Sigmoid colon (tissue), 6 donors: ENCODE measurements at regions not wholly inside any gene's neighbourhood (a gene's known extent, or its start where the extent isn't known, plus 50 kb on each side); places are given as distances from the start of the nearest gene placed in this dataset.

Experiments
- DNase-seq: peaks from one replicate; pipeline ENCODE4 v3.0.0-alpha.2; 2019
- H3K27ac ChIP-seq, 4 donors: fragments of 200-600 bp; sonication (generic); one replicate each; pipeline ENCODE4 v1.5.1; 2016 to 2019; ENCODE audit warnings: mild to moderate bottlenecking in 1 of 4
- H3K27me3 ChIP-seq, 3 donors: fragments of 200-600 bp; sonication (generic); one replicate each; pipeline ENCODE4 v1.5.1; 2019; ENCODE audit warnings: mild to moderate bottlenecking in 1 of 3
- H3K36me3 ChIP-seq, 4 donors: fragments of 200-600 bp; sonication (generic); one replicate each; pipeline ENCODE4 v1.5.1; 2016 to 2019
- H3K4me1 ChIP-seq, 4 donors: fragments of 200-600 bp; sonication (generic); one replicate each; pipeline ENCODE4 v1.5.1; 2017 to 2019
- H3K4me3 ChIP-seq, 4 donors: fragments of 200-600 bp; sonication (generic); one replicate each; pipeline ENCODE4 v1.5.1; 2017 to 2019; ENCODE audit warnings: mild to moderate bottlenecking in 2 of 4, moderate library complexity in 1 of 4
- H3K9me3 ChIP-seq, 4 donors: fragments of 200-600 bp in 3 of 4; sonication (generic) in 3 of 4; one replicate each; pipeline versions ENCODE4 v1.5.1 to v1.6.1; 2013 to 2019
- EP300 ChIP-seq, 4 donors: sonication (generic); formaldehyde crosslinking; IDR thresholded peaks; one replicate each; pipeline ENCODE4 v1.6.1; 2017; ENCODE audit warnings: antibody characterized with exemption in 4 of 4
- POLR2A ChIP-seq, 2 donors: fragments of 450-650 bp; IDR thresholded peaks; one replicate each; pipeline ENCODE4 v1.6.1; 2016; ENCODE audit warnings: antibody characterized with exemption in 2 of 2, mild to moderate bottlenecking in 2 of 2, moderate library complexity in 2 of 2
- POLR2AphosphoS5 ChIP-seq, 4 donors: sonication (generic); formaldehyde crosslinking; IDR thresholded peaks; one replicate each; pipeline ENCODE4 v1.6.1; 2017; ENCODE audit warnings: antibody characterized with exemption in 4 of 4
- WGBS, 2 donors: extraction: QIAGEN DNeasy Blood & Tissue Kit; methylation state at CpG; one replicate each; pipeline ENCODE4 v1.1.7; 2013; 5-methylcytosine and 5-hydroxymethylcytosine counted together
- intact Hi-C: fragments of 100-400 bp; cut with DNase I; formaldehyde crosslinking; loops from one replicate; pipeline ENCODE4 v1.15.1; 2023
- TF ChIP-seq, protein P1 (sequence below), 4 experiments: fragments of 450-650 bp in 3 of 4; fragments of 200-600 bp in 1 of 4; IDR thresholded peaks; one replicate each; pipeline ENCODE4 v1.5.1; 2016 to 2019; ENCODE audit warnings: antibody characterized with exemption in 4 of 4, mild to moderate bottlenecking in 3 of 4, moderate library complexity in 2 of 4
- donor health status: healthy with polysubstance abuse.
- donor health status: healthy.

DNA sequence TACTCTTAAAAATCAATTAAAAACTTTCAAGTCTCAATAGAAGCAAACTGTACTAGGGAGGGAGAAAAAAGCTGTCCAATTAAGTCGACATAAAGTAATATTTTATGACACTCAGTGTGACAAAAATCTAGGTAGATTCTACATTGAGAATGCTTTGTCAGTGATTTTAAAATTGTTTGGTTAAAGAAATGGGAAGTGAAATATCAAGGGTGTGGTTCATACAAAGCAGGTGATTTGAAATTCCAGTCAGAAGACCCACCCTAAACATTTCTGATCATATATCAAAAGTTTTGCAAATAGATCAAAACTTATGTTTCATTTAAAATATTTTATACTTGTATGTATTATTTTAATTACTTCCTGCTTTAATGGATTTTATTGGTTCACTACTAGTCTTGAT is 338.9 kb upstream of the DCC start:
- Histone ChIP-seq H3K9me3 (no peaks in the 10 kb centered on the region), H3K27me3 (no peaks in the 10 kb centered on the region), H3K36me3 (no peaks in the 10 kb centered on the region), H3K4me3 (no peak overlapping the region), H3K4me1 (no peaks in the 10 kb centered on the region), H3K27ac (no peak overlapping the region)
- no peak for TF ChIP-seq POLR2A (IDR thresholded peaks at IDR 0.05)
- no peak for TF ChIP-seq POLR2AphosphoS5 (IDR thresholded peaks at IDR 0.05)
- TF ChIP-seq EP300 (IDR thresholded peaks at IDR 0.05), result no peak
- TF ChIP-seq, protein P1, sequence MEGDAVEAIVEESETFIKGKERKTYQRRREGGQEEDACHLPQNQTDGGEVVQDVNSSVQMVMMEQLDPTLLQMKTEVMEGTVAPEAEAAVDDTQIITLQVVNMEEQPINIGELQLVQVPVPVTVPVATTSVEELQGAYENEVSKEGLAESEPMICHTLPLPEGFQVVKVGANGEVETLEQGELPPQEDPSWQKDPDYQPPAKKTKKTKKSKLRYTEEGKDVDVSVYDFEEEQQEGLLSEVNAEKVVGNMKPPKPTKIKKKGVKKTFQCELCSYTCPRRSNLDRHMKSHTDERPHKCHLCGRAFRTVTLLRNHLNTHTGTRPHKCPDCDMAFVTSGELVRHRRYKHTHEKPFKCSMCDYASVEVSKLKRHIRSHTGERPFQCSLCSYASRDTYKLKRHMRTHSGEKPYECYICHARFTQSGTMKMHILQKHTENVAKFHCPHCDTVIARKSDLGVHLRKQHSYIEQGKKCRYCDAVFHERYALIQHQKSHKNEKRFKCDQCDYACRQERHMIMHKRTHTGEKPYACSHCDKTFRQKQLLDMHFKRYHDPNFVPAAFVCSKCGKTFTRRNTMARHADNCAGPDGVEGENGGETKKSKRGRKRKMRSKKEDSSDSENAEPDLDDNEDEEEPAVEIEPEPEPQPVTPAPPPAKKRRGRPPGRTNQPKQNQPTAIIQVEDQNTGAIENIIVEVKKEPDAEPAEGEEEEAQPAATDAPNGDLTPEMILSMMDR (IDR thresholded peaks at IDR 0.05), result no peak
- intact Hi-C loops, result no loop called here
- WGBS, 2 donors, result 35 to 72% methylated on average over 1 of the region's 1 CpG
- no peak for DNase-seq

DNA sequence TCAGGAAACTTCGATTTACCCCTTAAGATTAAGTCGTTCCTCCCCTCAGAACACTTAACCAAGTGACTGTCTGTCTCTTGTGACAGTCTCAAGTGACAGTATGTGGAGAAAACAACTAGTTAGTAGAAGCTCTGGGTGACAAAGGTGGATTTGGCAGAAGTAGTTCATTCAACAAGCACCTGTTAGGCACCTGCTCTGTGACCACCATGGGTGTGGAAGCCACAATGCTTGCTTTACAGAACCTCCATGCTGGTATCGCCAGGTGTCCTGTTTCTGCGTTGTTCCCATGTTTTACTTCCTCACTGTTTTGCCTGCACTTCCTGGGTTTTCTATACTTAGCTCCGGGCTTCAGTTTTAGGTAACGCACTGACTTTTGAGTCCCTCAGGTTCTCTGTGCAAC is 337.4 kb upstream of the DCC start:
- intact Hi-C loops, result no loop called here
- no peaks in the 10 kb centered on the region for H3K27me3 ChIP-seq

DNA sequence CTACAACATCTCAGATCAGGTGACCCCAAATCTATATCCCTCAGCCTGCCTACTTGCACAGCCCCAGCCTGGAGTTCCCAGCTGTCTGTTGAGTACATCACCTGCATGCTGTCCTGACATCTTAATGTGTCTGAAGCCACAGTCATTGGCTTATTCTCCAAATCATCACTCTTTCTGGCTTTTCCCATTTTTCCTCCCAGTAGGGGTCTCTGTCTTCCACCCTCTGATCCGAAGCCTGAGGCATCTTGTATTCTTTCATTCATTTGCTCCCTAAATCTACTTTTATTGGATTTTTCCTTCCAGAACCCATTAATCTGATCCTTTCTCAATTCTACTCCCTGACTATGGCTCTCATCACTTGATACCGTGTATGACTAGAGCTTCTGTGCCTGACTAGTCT is 332.9 kb upstream of the DCC start:
- H3K4me1 ChIP-seq, result no peaks in the 10 kb centered on the region
- no peak overlapping the region for H3K4me3 ChIP-seq
- H3K36me3 ChIP-seq, result no peaks in the 10 kb centered on the region
- WGBS, 2 donors, result 68 to 76% methylated on average over 2 of the region's 2 CpGs
- H3K27ac ChIP-seq, result no peak overlapping the region
- no peak for TF ChIP-seq POLR2AphosphoS5 (IDR thresholded peaks at IDR 0.05)
- TF ChIP-seq EP300 (IDR thresholded peaks at IDR 0.05), result no peak
- no peak for TF ChIP-seq POLR2A (IDR thresholded peaks at IDR 0.05)
- TF ChIP-seq, protein P1 (IDR thresholded peaks at IDR 0.05), result no peak
- intact Hi-C loops, result no loop called here
- H3K27me3 ChIP-seq, result no peaks in the 10 kb centered on the region
- H3K9me3 ChIP-seq, result no peaks in the 10 kb centered on the region
- no peak for DNase-seq

More for the DNA sequence above, 337.4 kb upstream of the DCC start:
- no peak for TF ChIP-seq POLR2AphosphoS5 (IDR thresholded peaks at IDR 0.05)
- no peak for TF ChIP-seq POLR2A (IDR thresholded peaks at IDR 0.05)
- no peak for TF ChIP-seq EP300 (IDR thresholded peaks at IDR 0.05)
- TF ChIP-seq, protein P1 (IDR thresholded peaks at IDR 0.05), result no peak
- Histone ChIP-seq H3K36me3 (no peaks in the 10 kb centered on the region), H3K4me1 (no peaks in the 10 kb centered on the region), H3K27ac (no peak overlapping the region), H3K4me3 (no peak overlapping the region), H3K9me3 (no peaks in the 10 kb centered on the region)
- DNase-seq, result no peak
- WGBS, 2 donors, result 81 to 86% methylated on average over 6 of the region's 6 CpGs

DNA sequence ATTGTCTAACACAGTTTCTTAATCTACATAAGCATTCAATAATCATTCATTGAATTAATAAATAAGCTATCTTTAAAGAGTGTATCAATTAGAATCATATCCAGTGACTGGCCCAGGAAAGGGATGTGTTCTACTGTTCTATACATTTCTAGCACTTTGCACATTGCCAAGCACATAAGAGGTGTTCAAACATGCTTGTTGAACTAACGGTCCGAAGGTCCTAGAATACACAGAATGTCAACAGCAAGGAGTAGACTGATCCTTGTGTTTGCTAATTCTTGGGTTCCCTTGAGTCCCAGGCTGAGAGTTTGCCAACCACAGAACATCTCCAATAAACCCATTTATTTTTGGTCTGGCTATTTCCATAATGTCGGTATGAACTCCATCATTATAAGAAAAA is 331.7 kb upstream of the DCC start:
- no peaks in the 10 kb centered on the region for H3K9me3 ChIP-seq
- no peaks in the 10 kb centered on the region for H3K36me3 ChIP-seq
- intact Hi-C loops, result no loop called here
- DNase-seq, result no peak
- H3K27me3 ChIP-seq, result no peaks in the 10 kb centered on the region
- H3K4me1 ChIP-seq, result no peaks in the 10 kb centered on the region
- no peak overlapping the region for H3K4me3 ChIP-seq
- TF ChIP-seq EP300 (IDR thresholded peaks at IDR 0.05), result no peak
- no peak overlapping the region for H3K27ac ChIP-seq
- WGBS, 2 donors, result 59 to 62% methylated on average over 3 of the region's 3 CpGs

DNA sequence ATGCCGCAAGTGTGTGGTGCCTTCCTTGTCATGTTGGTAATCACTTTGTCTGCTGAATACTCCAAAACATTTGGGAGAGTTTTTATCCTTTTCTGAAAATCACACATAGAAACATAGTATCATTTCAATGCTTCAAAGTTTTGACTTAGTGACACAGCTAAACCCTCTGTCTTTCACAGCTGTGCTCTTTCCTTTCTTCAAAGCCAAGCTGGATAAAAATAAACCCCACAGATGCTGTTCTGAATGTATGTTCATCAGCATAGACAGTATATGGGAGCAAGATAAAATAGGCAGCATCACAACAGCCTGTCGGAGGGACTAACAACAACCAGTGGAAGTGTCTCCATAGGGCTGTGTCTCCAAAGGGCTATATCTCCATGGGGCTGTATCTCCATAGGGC is 331.3 kb upstream of the DCC start:
- Histone ChIP-seq H3K27ac (no peak overlapping the region), H3K36me3 (no peaks in the 10 kb centered on the region), H3K9me3 (no peaks in the 10 kb centered on the region), H3K4me3 (no peak overlapping the region), H3K27me3 (no peaks in the 10 kb centered on the region), H3K4me1 (no peaks in the 10 kb centered on the region)
- no peak for DNase-seq
- intact Hi-C loops, result no loop called here
- 96 to 97% methylated on average over 2 of the region's 2 CpGs for WGBS, 2 donors
- no peak for TF ChIP-seq EP300 (IDR thresholded peaks at IDR 0.05)
- no peak for TF ChIP-seq POLR2A (IDR thresholded peaks at IDR 0.05)
- TF ChIP-seq POLR2AphosphoS5 (IDR thresholded peaks at IDR 0.05), result no peak
- TF ChIP-seq, protein P1 (IDR thresholded peaks at IDR 0.05), result no peak
